IMR-90 (cell line): ENCODE measurements at regions not wholly inside any gene's neighbourhood (a gene's known extent, or its start where the extent isn't known, plus 50 kb on each side); places are given as distances from the start of the nearest gene placed in this dataset.

Source experiments
- ATAC-seq: fragments of 200-7000 bp; cut with Tn5 transposase; 2 replicates; pipeline ENCODE4 v1.9.1; 2020; ENCODE audit warnings: low read depth, mild to moderate bottlenecking, moderate library complexity
- BruUV-seq: library from RNA; stranded (reverse); fragments of 400-500 nt; replicated peaks from 2 replicates; lab custom pipeline; 2021; lab: Mats Ljungman, UMichigan
- CTCF ChIA-PET: fragments of 300-600 bp; formaldehyde crosslinking; extraction: SDS; loops from one replicate; lab custom pipeline; 2021; ENCODE audit warnings: antibody characterized with exemption; lab: Yijun Ruan, JAX
- POLR2A ChIA-PET: fragments of 300-600 bp; sonication (Branson Sonifier 250); formaldehyde crosslinking; loops from one replicate; lab custom pipeline; 2022; ENCODE audit warnings: antibody characterized with exemption; ENCODE audit not compliant: unreplicated experiment; lab: Charles Lee
- DNase-seq: peaks from one replicate; pipeline ENCODE4 v3.0.0; 2013
- H2AFZ ChIP-seq: replicated peaks from 2 replicates; pipeline ENCODE3; 2013; ENCODE audit warnings: low read length, mild to moderate bottlenecking; ENCODE audit not compliant: poor library complexity
- H2AK5ac ChIP-seq: 2 replicates; pipeline ENCODE4 v1.6.1; 2013; ENCODE audit warnings: low read depth, low read length, inconsistent platforms
- H2AK9ac ChIP-seq: replicated peaks from 2 replicates; pipeline ENCODE3; 2013; ENCODE audit warnings: mild to moderate bottlenecking, low read depth, low read length, moderate library complexity; ENCODE audit not compliant: poor library complexity
- H2BK120ac ChIP-seq: 2 replicates; pipeline ENCODE4 v1.6.1; 2013; ENCODE audit warnings: low read depth, low read length, inconsistent platforms
- H2BK15ac ChIP-seq: 3 replicates; pipeline ENCODE4 v1.6.1; 2013; ENCODE audit warnings: low read depth, low read length, inconsistent platforms
- H2BK20ac ChIP-seq: 2 replicates; pipeline ENCODE4 v1.6.1; 2013; ENCODE audit warnings: low read depth, mild to moderate bottlenecking, inconsistent platforms, low read length, moderate library complexity
- H2BK5ac ChIP-seq: 2 replicates; pipeline ENCODE4 v1.6.1; 2013; ENCODE audit warnings: mild to moderate bottlenecking, low read depth, low read length, inconsistent platforms; ENCODE audit not compliant: poor library complexity, severe bottlenecking
- H3K14ac ChIP-seq: replicated peaks from 2 replicates; pipeline ENCODE4 v1.6.1; 2013; ENCODE audit warnings: low read depth, low read length, inconsistent platforms
- H3K18ac ChIP-seq: 2 replicates; pipeline ENCODE4 v1.6.1; 2013; ENCODE audit warnings: low read depth, low read length, control low read depth
- H3K23ac ChIP-seq: 2 replicates; pipeline ENCODE4 v1.6.1; 2013; ENCODE audit warnings: low read depth, low read length, inconsistent platforms
- H3K27ac ChIP-seq: 2 replicates; pipeline ENCODE4 v1.5.1; 2013; ENCODE audit warnings: mild to moderate bottlenecking, control low read depth, low read length; ENCODE audit not compliant: insufficient read depth
- H3K27me3 ChIP-seq: 2 replicates; pipeline ENCODE4 v1.6.1; 2013; ENCODE audit warnings: low read length; ENCODE audit not compliant: control insufficient read depth, insufficient read depth
- H3K36me3 ChIP-seq: 2 replicates; pipeline ENCODE4 v1.6.1; 2013; ENCODE audit warnings: low read length, mixed read lengths; ENCODE audit not compliant: control insufficient read depth, insufficient read depth
- H3K4ac ChIP-seq: 2 replicates; pipeline ENCODE4 v1.6.1; 2013; ENCODE audit warnings: low read depth, low read length, inconsistent platforms
- H3K4me1 ChIP-seq: 2 replicates; pipeline ENCODE4 v1.6.1; 2013; ENCODE audit warnings: low read length, mixed read lengths; ENCODE audit not compliant: control insufficient read depth, insufficient read depth
- H3K4me2 ChIP-seq: 2 replicates; pipeline ENCODE4 v1.6.1; 2013; ENCODE audit warnings: low read depth, mild to moderate bottlenecking, control low read depth, low read length, moderate library complexity
- H3K4me3 ChIP-seq: 2 replicates; pipeline ENCODE4 v1.5.1; 2013; ENCODE audit warnings: low read depth, mild to moderate bottlenecking, control low read depth, low read length, moderate library complexity; ENCODE audit not compliant: insufficient read depth
- H3K56ac ChIP-seq: 2 replicates; pipeline ENCODE4 v1.6.1; 2013; ENCODE audit warnings: low read length, inconsistent platforms; ENCODE audit not compliant: insufficient read depth; ENCODE audit errors: extremely low read depth
- H3K79me1 ChIP-seq, 2 experiments: 2 replicates each; pipeline ENCODE4 v1.6.1; 2013; ENCODE audit warnings: low read length in 2 of 2, inconsistent platforms in 1 of 2, low read depth in 1 of 2
- H3K9ac ChIP-seq: 2 replicates; pipeline ENCODE4 v1.6.1; 2013; ENCODE audit warnings: low read depth, low read length, control low read depth
- H3K9me1 ChIP-seq: 2 replicates; pipeline ENCODE4 v1.6.1; 2013; ENCODE audit warnings: low read length, inconsistent platforms; ENCODE audit not compliant: insufficient read depth
- H3K9me3 ChIP-seq: 2 replicates; pipeline ENCODE4 v1.6.1; 2013; ENCODE audit warnings: low read length; ENCODE audit not compliant: control insufficient read depth, insufficient read depth
- H4K20me1 ChIP-seq: 2 replicates; pipeline ENCODE4 v1.6.1; 2013; ENCODE audit warnings: low read length, inconsistent platforms; ENCODE audit not compliant: insufficient read depth
- H4K5ac ChIP-seq: 2 replicates; pipeline ENCODE4 v1.6.1; 2013; ENCODE audit warnings: mild to moderate bottlenecking, low read depth, low read length, control low read depth
- H4K8ac ChIP-seq, 2 experiments: 2 replicates each; pipeline ENCODE4 v1.6.1; 2013; ENCODE audit warnings: low read depth in 2 of 2, low read length in 2 of 2, control low read depth in 1 of 2, inconsistent platforms in 1 of 2
- H4K91ac ChIP-seq: 2 replicates; pipeline ENCODE4 v1.6.1; 2013; ENCODE audit warnings: low read depth, low read length, inconsistent platforms; ENCODE audit not compliant: insufficient read depth
- CEBPB ChIP-seq: IDR thresholded peaks from 2 replicates; pipeline ENCODE4 v1.6.1; 2012; ENCODE audit warnings: low read depth, low read length, improper control_type of control experiment
- CHD1 ChIP-seq: IDR thresholded peaks from 2 replicates; pipeline ENCODE4 v1.6.1; 2012; ENCODE audit warnings: low read depth, low read length, improper control_type of control experiment
- RAD21 ChIP-seq: IDR thresholded peaks from 2 replicates; pipeline ENCODE4 v1.6.1; 2012; ENCODE audit warnings: low read length, improper control_type of control experiment
- SMC3 ChIP-seq: fragments of 150-350 bp; IDR thresholded peaks from 2 replicates; pipeline ENCODE4 v1.6.1; 2016; ENCODE audit warnings: low read depth, mild to moderate bottlenecking, antibody characterized with exemption, low read length, moderate library complexity
- dilution Hi-C: fragments of 300-500 bp; cut with HindIII; formaldehyde crosslinking; loops from one replicate; pipeline ENCODE4 v1.14.3; 2018; ENCODE audit warnings: low sequenced_read_pairs; ENCODE audit not compliant: unreplicated experiment
- in situ Hi-C: fragments of 300-500 bp; cut with MboI; formaldehyde crosslinking; loops from 3 replicates; pipeline ENCODE4 v1.14.3; 2019; ENCODE audit warnings: low sequenced_read_pairs, inconsistent platforms, mixed read lengths
- intact Hi-C: fragments of 100-400 bp; cut with micrococcal nuclease; formaldehyde crosslinking; loops from 2 replicates; pipeline ENCODE4 v1.10.0; 2022
- TF ChIP-seq, protein P1 (sequence below): conservative IDR thresholded peaks from 2 replicates; pipeline ENCODE4 v1.5.1; 2012; ENCODE audit warnings: mild to moderate bottlenecking, low read depth, low read length, improper control_type of control experiment

DNA sequence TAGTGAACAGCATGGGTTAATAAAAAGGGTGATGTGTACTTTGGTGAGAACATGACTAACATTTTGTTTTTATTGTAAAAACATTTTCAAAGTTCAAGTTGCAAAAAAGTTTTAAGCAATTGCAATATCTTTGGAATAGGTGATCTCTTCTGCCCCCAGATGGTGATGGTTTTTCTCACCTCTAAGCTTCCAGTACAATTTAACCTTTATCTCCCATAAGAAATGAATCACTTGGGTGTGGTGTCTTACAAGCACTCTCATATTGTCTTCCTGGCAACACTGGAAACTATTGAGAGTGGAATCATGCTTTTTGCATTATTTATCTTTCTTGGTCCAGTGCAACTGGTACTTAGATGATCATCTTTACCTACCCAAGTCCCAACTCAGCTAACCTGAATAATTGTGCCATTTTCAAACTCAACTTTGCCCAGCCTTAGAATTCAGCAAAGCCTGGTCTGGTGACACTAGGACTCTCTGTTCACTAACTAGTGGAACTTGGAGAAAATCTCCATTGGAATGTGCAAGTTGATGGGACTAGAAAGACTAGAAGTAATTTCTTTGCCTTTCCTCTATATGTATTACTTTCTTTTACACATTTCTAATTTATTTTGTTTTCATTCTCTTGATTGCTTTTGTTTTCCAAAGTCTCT is 964.7 kb upstream of the ZEB2 start:
- in situ Hi-C loops (no loop called here), dilution Hi-C loops (no loop called here), intact Hi-C loops (no loop called here)
- TF ChIP-seq RAD21, result peak; percentile 53
- TF ChIP-seq CHD1, result no peak
- TF ChIP-seq, protein P1, sequence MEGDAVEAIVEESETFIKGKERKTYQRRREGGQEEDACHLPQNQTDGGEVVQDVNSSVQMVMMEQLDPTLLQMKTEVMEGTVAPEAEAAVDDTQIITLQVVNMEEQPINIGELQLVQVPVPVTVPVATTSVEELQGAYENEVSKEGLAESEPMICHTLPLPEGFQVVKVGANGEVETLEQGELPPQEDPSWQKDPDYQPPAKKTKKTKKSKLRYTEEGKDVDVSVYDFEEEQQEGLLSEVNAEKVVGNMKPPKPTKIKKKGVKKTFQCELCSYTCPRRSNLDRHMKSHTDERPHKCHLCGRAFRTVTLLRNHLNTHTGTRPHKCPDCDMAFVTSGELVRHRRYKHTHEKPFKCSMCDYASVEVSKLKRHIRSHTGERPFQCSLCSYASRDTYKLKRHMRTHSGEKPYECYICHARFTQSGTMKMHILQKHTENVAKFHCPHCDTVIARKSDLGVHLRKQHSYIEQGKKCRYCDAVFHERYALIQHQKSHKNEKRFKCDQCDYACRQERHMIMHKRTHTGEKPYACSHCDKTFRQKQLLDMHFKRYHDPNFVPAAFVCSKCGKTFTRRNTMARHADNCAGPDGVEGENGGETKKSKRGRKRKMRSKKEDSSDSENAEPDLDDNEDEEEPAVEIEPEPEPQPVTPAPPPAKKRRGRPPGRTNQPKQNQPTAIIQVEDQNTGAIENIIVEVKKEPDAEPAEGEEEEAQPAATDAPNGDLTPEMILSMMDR, result peak; percentile 39
- TF ChIP-seq CEBPB, result 0 out of 2 replicates have a peak, but pooled peaks have one; percentile 7
- TF ChIP-seq SMC3, result peak; percentile 23; the same call in 1 of the 2 replicates
- no peak overlapping the region for H3K56ac ChIP-seq
- no peak overlapping the region for H2AFZ ChIP-seq
- no peak; the same call in 1 of the 2 replicates for ATAC-seq
- no peak overlapping the region for H2AK5ac ChIP-seq
- H4K5ac ChIP-seq, result no peak overlapping the region
- H3K14ac ChIP-seq, result no peak overlapping the region
- no peak overlapping the region for H2BK15ac ChIP-seq
- DNase-seq, result peak; percentile 66
- H3K79me1 ChIP-seq, result no peaks in the 10 kb centered on the region
- no peak overlapping the region for H3K4ac ChIP-seq
- H3K27ac ChIP-seq, result no peak overlapping the region
- POLR2A ChIA-PET, result no interaction called here
- H3K9me1 ChIP-seq, result no peaks in the 10 kb centered on the region; the same call in 1 of the 2 replicates
- H3K9me3 ChIP-seq, result no peaks in the 10 kb centered on the region
- 0 out of 4 replicates have a peak overlapping the region, but pooled peaks of 1 of the 2 experiments have one; percentile 22 for H4K8ac ChIP-seq
- H3K4me1 ChIP-seq, result no peaks in the 10 kb centered on the region
- no TSS peak for BruUV-seq
- CTCF ChIA-PET, result interaction anchor here (0.6 kb wide), 1 partner anchor 961 kb away, joined by 3 read pairs; no protein-coding TSS in a partner anchor
- H2BK120ac ChIP-seq, result no peak overlapping the region
- H3K4me3 ChIP-seq, result no peak overlapping the region
- no peaks in the 10 kb centered on the region for H4K20me1 ChIP-seq
- H3K9ac ChIP-seq, result no peak overlapping the region
- H3K18ac ChIP-seq, result no peak overlapping the region
- no peak overlapping the region for H4K91ac ChIP-seq
- no peak overlapping the region for H3K23ac ChIP-seq
- no peaks in the 10 kb centered on the region for H3K36me3 ChIP-seq
- no peak overlapping the region for H2BK5ac ChIP-seq
- no peaks in the 10 kb centered on the region for H3K27me3 ChIP-seq
- no peak overlapping the region for H3K4me2 ChIP-seq
- H2BK20ac ChIP-seq, result no peak overlapping the region
- H2AK9ac ChIP-seq, result no peak overlapping the region
